Endothelial cell of umbilical vein (primary cell): ENCODE measurements at regions not wholly inside any gene's neighbourhood (a gene's known extent, or its start where the extent isn't known, plus 50 kb on each side); places are given as distances from the start of the nearest gene placed in this dataset.

ENCODE experiments used
- BruUV-seq: library from RNA; stranded (reverse); fragments of 400-500 nt; replicated peaks from 2 replicates; lab custom pipeline; 2021; lab: Mats Ljungman, UMichigan
- CTCF ChIA-PET: fragments of 300-600, 350-600 bp; sonication (Branson Sonifier 250); formaldehyde crosslinking; loops from one replicate; lab custom pipeline; 2021; ENCODE audit warnings: antibody characterized with exemption, inconsistent platforms; lab: Charles Lee
- POLR2A ChIA-PET: fragments of 300-600, 350-600 bp; sonication (Branson Sonifier 250); formaldehyde crosslinking; loops from one replicate; lab custom pipeline; 2021; ENCODE audit warnings: antibody characterized with exemption, inconsistent platforms; lab: Charles Lee
- DNase-seq: peaks from one replicate; pipeline ENCODE4 v3.0.0-alpha.2; 2011; ENCODE audit warnings: low read depth, low spot score
- FAIRE-seq: peaks from 2 replicates; lab custom pipeline; 2011; peaks lifted over from hg19 to GRCh38; lab: Jason Lieb, UNC
- H2AFZ ChIP-seq: 2 replicates; pipeline ENCODE4 v1.6.0; 2012; ENCODE audit warnings: low read depth, low read length, control low read depth, inconsistent platforms
- H3K27ac ChIP-seq: 2 replicates; pipeline ENCODE4 v1.5.1; 2011; ENCODE audit warnings: low read depth, mild to moderate bottlenecking, control low read depth, low read length, moderate library complexity; ENCODE audit not compliant: insufficient read depth
- H3K27me3 ChIP-seq, 2 experiments: 2 replicates each; pipeline versions ENCODE4 v1.6.0 to v1.6.1; 2011; ENCODE audit warnings: low read length in 2 of 2, mixed read lengths in 1 of 2; ENCODE audit not compliant: control insufficient read depth in 2 of 2, insufficient read depth in 2 of 2
- H3K36me3 ChIP-seq, 2 experiments: 2 replicates in 1 of 2; 3 replicates in 1 of 2; pipeline ENCODE4 v1.5.1; 2011; ENCODE audit warnings: low read length in 2 of 2, mild to moderate bottlenecking in 1 of 2, moderate library complexity in 1 of 2; ENCODE audit not compliant: control insufficient read depth in 2 of 2, insufficient read depth in 2 of 2; ENCODE audit errors: extremely low read depth in 1 of 2
- H3K4me1 ChIP-seq: 3 replicates; pipeline ENCODE4 v1.5.1; 2011; ENCODE audit warnings: mild to moderate bottlenecking, low read length; ENCODE audit not compliant: control insufficient read depth, insufficient read depth; ENCODE audit errors: extremely low read depth
- H3K4me2 ChIP-seq: 2 replicates; pipeline ENCODE4 v1.6.1; 2011; ENCODE audit warnings: low read length, control low read depth, mixed read lengths; ENCODE audit not compliant: insufficient read depth
- H3K4me3 ChIP-seq, 3 experiments: fragments of 200-600 bp in 1 of 3; sonication (generic), shearing (Covaris generic) in 1 of 3; replicated peaks in 1 of 3; 2 replicates each; pipeline ENCODE4 v1.5.1; 2011 to 2016; ENCODE audit warnings: control low read depth in 3 of 3, low read length in 3 of 3, mild to moderate bottlenecking in 2 of 3, inconsistent platforms in 1 of 3, low read depth in 1 of 3, moderate library complexity in 1 of 3; ENCODE audit not compliant: insufficient read depth in 1 of 3
- H3K79me2 ChIP-seq: 2 replicates; pipeline ENCODE4 v1.6.0; 2012; ENCODE audit warnings: low read length, inconsistent platforms; ENCODE audit not compliant: control insufficient read depth, insufficient read depth
- H3K9ac ChIP-seq: replicated peaks from 2 replicates; pipeline ENCODE3; 2011; ENCODE audit warnings: low read length, control low read depth; ENCODE audit not compliant: insufficient read depth; ENCODE audit errors: extremely low read depth
- H3K9me1 ChIP-seq: replicated peaks from 3 replicates; pipeline ENCODE4 v1.6.0; 2011; ENCODE audit warnings: mild to moderate bottlenecking, low read length; ENCODE audit not compliant: control insufficient read depth, insufficient read depth; ENCODE audit errors: extremely low read depth
- H3K9me3 ChIP-seq: replicated peaks from 2 replicates; pipeline ENCODE4 v1.5.1; 2012; ENCODE audit warnings: low read length, inconsistent platforms; ENCODE audit not compliant: control insufficient read depth, insufficient read depth
- H4K20me1 ChIP-seq: replicated peaks from 2 replicates; pipeline ENCODE3; 2011; ENCODE audit warnings: mild to moderate bottlenecking, low read length; ENCODE audit not compliant: control insufficient read depth, insufficient read depth; ENCODE audit errors: extremely low read depth
- CTCF ChIP-seq, 2 donors: IDR thresholded peaks; 1 replicate in 1 of 2; 2 replicates in 1 of 2; pipeline ENCODE4 v1.5.1; 2011; ENCODE audit warnings: low read length in 2 of 2, mild to moderate bottlenecking in 2 of 2, moderate library complexity in 2 of 2, control low read depth in 1 of 2, inconsistent platforms in 1 of 2, low read depth in 1 of 2; ENCODE audit not compliant: insufficient read depth in 1 of 2; ENCODE audit errors: extremely low read depth in 1 of 2
- EZH2 ChIP-seq: IDR thresholded peaks from 2 replicates; pipeline ENCODE4 v1.6.1; 2012; ENCODE audit warnings: borderline replicate concordance, low read depth, mild to moderate bottlenecking, moderate library complexity, low read length, inconsistent platforms; ENCODE audit not compliant: severe bottlenecking
- FOS ChIP-seq: IDR thresholded peaks from 2 replicates; pipeline ENCODE4 v1.6.1; 2011; ENCODE audit warnings: mild to moderate bottlenecking, low read length, moderate library complexity, borderline replicate concordance; ENCODE audit not compliant: insufficient read depth
- GATA2 ChIP-seq: IDR thresholded peaks from 2 replicates; pipeline ENCODE4 v1.7.0; 2011; ENCODE audit warnings: low read depth, mild to moderate bottlenecking, moderate library complexity, mixed read lengths, low read length; ENCODE audit not compliant: insufficient read length, insufficient read depth
- JUN ChIP-seq: IDR thresholded peaks from 2 replicates; pipeline ENCODE4 v1.6.1; 2011; ENCODE audit warnings: borderline replicate concordance, low read depth; ENCODE audit not compliant: insufficient read length, insufficient read depth
- MAX ChIP-seq: IDR thresholded peaks from 2 replicates; pipeline ENCODE4 v1.6.1; 2011; ENCODE audit not compliant: insufficient read depth, insufficient read length
- MYC ChIP-seq: IDR thresholded peaks from one replicate; pipeline ENCODE4 v1.6.1; 2011; ENCODE audit warnings: mild to moderate bottlenecking, low read depth, low read length
- POLR2A ChIP-seq: IDR thresholded peaks from 2 replicates; pipeline ENCODE4 v1.6.1; 2012; ENCODE audit warnings: low read depth, mild to moderate bottlenecking, control low read depth, low read length
- POLR2AphosphoS5 ChIP-seq: IDR thresholded peaks from 2 replicates; pipeline ENCODE4 v1.6.1; 2012; ENCODE audit warnings: low read depth, mild to moderate bottlenecking, control low read depth, low read length, moderate library complexity; ENCODE audit not compliant: insufficient read depth
- dilution Hi-C: fragments of 300-500 bp; cut with MboI; formaldehyde crosslinking; loops from one replicate; pipeline ENCODE4 v1.15.0; 2019; ENCODE audit warnings: low sequenced_read_pairs; ENCODE audit not compliant: extremely low pct_ligation_motif_present
- intact Hi-C: fragments of 100-400 bp; cut with micrococcal nuclease; formaldehyde crosslinking; loops from one replicate; pipeline ENCODE4 v1.10.0; 2022

- Histone ChIP-seq H3K4me3 (no peak overlapping the region), H3K79me2 (no peaks in the 10 kb centered on the region), H3K9me1 (no peaks in the 10 kb centered on the region), H3K27me3 (no peaks in the 10 kb centered on the region), H3K9me3 (no peaks in the 10 kb centered on the region), H2AFZ (no peak overlapping the region), H3K36me3 (no peaks in the 10 kb centered on the region), H3K27ac (no peak overlapping the region), H3K4me2 (no peak overlapping the region), H3K9ac (no peak overlapping the region), H3K4me1 (no peaks in the 10 kb centered on the region), H4K20me1 (no peaks in the 10 kb centered on the region)
- intact Hi-C loops (no loop called here), dilution Hi-C loops (no loop called here)
- no peak for TF ChIP-seq POLR2A
- no peak for TF ChIP-seq GATA2
- no peak for TF ChIP-seq MYC
- TF ChIP-seq CTCF (IDR thresholded peaks at IDR 0.05; ENCODE audit: extremely low read depth in 1 of 2, insufficient read depth in 1 of 2, low read depth in 1 of 2, low read length in 2 of 2): no peak
- TF ChIP-seq MAX: no peak
- no peak for TF ChIP-seq FOS
- no TSS peak for BruUV-seq
- no peak for FAIRE-seq
- no peak for DNase-seq
- ChIA-PET CTCF (no interaction called here), POLR2A (no interaction called here)
Measured at GRCh38 chr2:8232871-8233270, 449.0 kb upstream of the ID2 start.

- dilution Hi-C loops: no loop called here
- BruUV-seq: no TSS peak
Measured at GRCh38 chr2:8234253-8234652, 447.6 kb upstream of the ID2 start.

More at GRCh38 chr2:8234253-8234652, 447.6 kb upstream of the ID2 start:
- H3K4me1 ChIP-seq: no peaks in the 10 kb centered on the region
- no peak overlapping the region for H3K27ac ChIP-seq
- H3K79me2 ChIP-seq: no peaks in the 10 kb centered on the region
- ChIA-PET POLR2A (no interaction called here), CTCF (no interaction called here)
- no peaks in the 10 kb centered on the region for H3K27me3 ChIP-seq
- DNase-seq: no peak
- H3K36me3 ChIP-seq: no peaks in the 10 kb centered on the region
- no peak for FAIRE-seq
- H3K9me3 ChIP-seq: no peaks in the 10 kb centered on the region
- H3K4me2 ChIP-seq: no peak overlapping the region
- H4K20me1 ChIP-seq: no peaks in the 10 kb centered on the region
- no peaks in the 10 kb centered on the region for H3K9me1 ChIP-seq
- TF ChIP-seq POLR2AphosphoS5 (no peak), POLR2A (no peak), MAX (no peak), FOS (no peak), JUN (no peak), GATA2 (no peak), MYC (no peak), CTCF (IDR thresholded peaks at IDR 0.05; ENCODE audit: extremely low read depth in 1 of 2, insufficient read depth in 1 of 2, low read depth in 1 of 2, low read length in 2 of 2) (no peak), EZH2 (no peak)
- H2AFZ ChIP-seq: no peak overlapping the region
- no peak overlapping the region for H3K9ac ChIP-seq
- no peak overlapping the region for H3K4me3 ChIP-seq
- intact Hi-C loops: no loop called here
